ENCODE measurements at regions not wholly inside any gene's neighbourhood (a gene's known extent, or its start where the extent isn't known, plus 50 kb on each side); places are given as distances from the start of the nearest gene placed in this dataset.
"Not testable (repeated sequence)": the region's sequence is repeated elsewhere in the genome, so short reads cannot be mapped to it uniquely, and the experiment has no call there.

- no peak for DNase-seq
Measured at GRCh38 chr6:28809947-28810658, 113.7 kb downstream of the TRIM27 start.

- DNase-seq: no peak
Measured at GRCh38 chr6:28810659-28811053, 113.1 kb downstream of the TRIM27 start.

- no peak for DNase-seq
Measured at GRCh38 chr6:28811873-28812272, 111.9 kb downstream of the TRIM27 start.

GRCh38 chr6:28812778-28813569 lies 110.8 kb downstream of the TRIM27 start:
- no peak for DNase-seq

- no peak for DNase-seq
Measured at GRCh38 chr6:28814032-28814976, 109.5 kb downstream of the TRIM27 start.

GRCh38 chr6:28816339-28816908 lies 107.4 kb downstream of the TRIM27 start:
- no peak for DNase-seq

GRCh38 chr6:28816909-28817807 lies 106.6 kb downstream of the TRIM27 start:
- DNase-seq: no peak

- DNase-seq: no peak
Measured at GRCh38 chr6:28817808-28818145, 106.0 kb downstream of the TRIM27 start.

GRCh38 chr6:28824793-28825731 lies 98.7 kb downstream of the TRIM27 start:
- DNase-seq: no peak

- DNase-seq: no peak
Measured at GRCh38 chr6:28825732-28826293, 98.0 kb downstream of the TRIM27 start.

- DNase-seq: not testable (repeated sequence)
Measured at GRCh38 chr6:28831683-28832082, 92.1 kb downstream of the TRIM27 start.

GRCh38 chr6:28836703-28837102 lies 87.1 kb downstream of the TRIM27 start:
- not testable (repeated sequence) for DNase-seq

GRCh38 chr6:28838289-28838633 lies 85.5 kb downstream of the TRIM27 start:
- peak in 4 of 5 experiments; percentile 45 to 76 (median 64) for DNase-seq

- DNase-seq: peak; percentile 40 to 77 (median 72)
Measured at GRCh38 chr6:28838634-28839442, 84.9 kb downstream of the TRIM27 start.

GRCh38 chr6:28839443-28840120 lies 84.2 kb downstream of the TRIM27 start:
- no peak for DNase-seq

- DNase-seq: no peak
Measured at GRCh38 chr6:28841290-28841689, 82.5 kb downstream of the TRIM27 start.

GRCh38 chr6:28848756-28849155 lies 75.0 kb downstream of the TRIM27 start:
- DNase-seq: peak in 3 of 5 experiments; percentile 14 to 46 (median 17)
